ENCODE measurements at regions not wholly inside any gene's neighbourhood (a gene's known extent, or its start where the extent isn't known, plus 50 kb on each side); places are given as distances from the start of the nearest gene placed in this dataset.

GRCh38 chr5:124919747-124920525 lies 173.5 kb upstream of the ZNF608 start:
- TF ChIP-seq CTCF (CRISPR knock-in tag; IDR thresholded peaks at IDR 0.05) (no peak), TERF1 (CRISPR knock-in tag; IDR thresholded peaks at IDR 0.05) (no peak), CERS6 (CRISPR knock-in tag; IDR thresholded peaks at IDR 0.05) (no peak)

More at GRCh38 chr5:124919747-124920525, 173.5 kb upstream of the ZNF608 start:
- H3K9ac ChIP-seq (ENCODE audit: insufficient read depth, low read depth, low read length) = no peak overlapping the region
- no peaks in the 10 kb centered on the region for H4K20me1 ChIP-seq (ENCODE audit: insufficient read depth, low read length)
- ChIA-PET POLR2A (no interaction called here), CTCF (ENCODE audit: low intra/inter-chr PET ratio, low total read pairs) (no interaction called here)
- no peak for DNase-seq (ENCODE audit: low spot score)
- H3K36me3 ChIP-seq (replicated peaks in 1 of 2; ENCODE audit: control insufficient read depth in 1 of 2, insufficient read depth in 2 of 2, low read length in 2 of 2) = no peaks in the 10 kb centered on the region
- no peak for ATAC-seq
- H3K27ac ChIP-seq (ENCODE audit: extremely low read length, insufficient read depth, low read length) = no peak overlapping the region
- H3K4me3 ChIP-seq (replicated peaks in 1 of 3; ENCODE audit: insufficient read depth in 1 of 3, low read depth in 2 of 3, low read length in 3 of 3) = no peak overlapping the region
- no peaks in the 10 kb centered on the region for H3K4me1 ChIP-seq (ENCODE audit: insufficient read depth, low read length)
- H3K4me2 ChIP-seq (ENCODE audit: low read depth, low read length) = no peak overlapping the region
- no peaks in the 10 kb centered on the region for H3K79me2 ChIP-seq (ENCODE audit: insufficient read depth, low read length)
- BruUV-seq (replicated peaks) = no TSS peak
- H3K27me3 ChIP-seq (ENCODE audit: control insufficient read depth in 1 of 2, insufficient read depth in 2 of 2, low read length in 2 of 2) = no peaks in the 10 kb centered on the region; a peak in 1 of 5 replicates
- no peaks in the 10 kb centered on the region for H3K9me3 ChIP-seq (ENCODE audit: low read length)
- 3% methylated on average over 6 of the region's 6 CpGs for WGBS (ENCODE audit: low lambda C conversion rate)
- no peak overlapping the region for H2AFZ ChIP-seq (ENCODE audit: low read length)
- no peak for FAIRE-seq
- intact Hi-C loops (cut with micrococcal nuclease; ENCODE audit: unreplicated experiment) (no loop called here), in situ Hi-C loops (cut with HindIII; ENCODE audit: extremely low pct_ligation_motif_present, low pct_unique_long_range_greater_than_20kb) (no loop called here)

Data from HepG2 (cell line).